GM12878 (cell line): ENCODE measurements at regions not wholly inside any gene's neighbourhood (a gene's known extent, or its start where the extent isn't known, plus 50 kb on each side); places are given as distances from the start of the nearest gene placed in this dataset.

Source experiments
- ATAC-seq: fragments of 200-7000 bp; cut with Tn5 transposase; 3 replicates; pipeline ENCODE4 v1.9.1; 2020; ENCODE audit warnings: mild to moderate bottlenecking, moderate library complexity
- BruUV-seq: library from RNA; stranded (reverse); fragments of 400-500 nt; replicated peaks from 2 replicates; lab custom pipeline; 2021; lab: Mats Ljungman, UMichigan
- CTCF ChIA-PET: fragments of 300-600 bp; sonication (Branson Sonifier 250); formaldehyde crosslinking; extraction: SDS; loops from one replicate; lab custom pipeline; 2021; ENCODE audit warnings: inconsistent platforms; lab: Yijun Ruan, JAX
- POLR2A ChIA-PET: fragments of 350-600 bp; formaldehyde crosslinking; extraction: SDS; loops from one replicate; lab custom pipeline; 2021; ENCODE audit warnings: inconsistent platforms; lab: Charles Lee
- RAD21 ChIA-PET: fragments of 300-600 bp; sonication (Branson Sonifier 250); formaldehyde crosslinking; loops from one replicate; lab custom pipeline; 2023; ENCODE audit warnings: antibody characterized with exemption; ENCODE audit not compliant: unreplicated experiment; lab: Charles Lee
- SMC1A ChIA-PET: fragments of 300-600 bp; sonication (Branson Sonifier 250); formaldehyde crosslinking; loops from one replicate; lab custom pipeline; 2023; ENCODE audit not compliant: unreplicated experiment, uncharacterized antibody; lab: Charles Lee
- DNase-seq: peaks from one replicate; pipeline ENCODE4 v3.0.0-alpha.2; 2011; ENCODE audit warnings: low read depth, low spot score
- FAIRE-seq: peaks from 3 replicates; lab custom pipeline; 2011; peaks lifted over from hg19 to GRCh38; lab: Jason Lieb, UNC
- H2AFZ ChIP-seq: 2 replicates; pipeline ENCODE4 v1.6.0; 2011; ENCODE audit warnings: low read depth, low read length, control low read depth; ENCODE audit not compliant: control insufficient read depth
- H3K27ac ChIP-seq: 2 replicates; pipeline ENCODE4 v1.5.1; 2011; ENCODE audit warnings: control low read depth; ENCODE audit not compliant: control insufficient read depth, insufficient read depth
- H3K27me3 ChIP-seq, 2 experiments: replicated peaks in 1 of 2; 2 replicates each; pipeline versions ENCODE4 v1.6.0 to v1.6.1; 2011; ENCODE audit warnings: low read length in 1 of 2; ENCODE audit not compliant: control insufficient read depth in 2 of 2, insufficient read depth in 2 of 2
- H3K36me3 ChIP-seq, 2 experiments: 2 replicates each; pipeline ENCODE4 v1.5.1; 2011; ENCODE audit warnings: low read length in 1 of 2; ENCODE audit not compliant: control insufficient read depth in 2 of 2, insufficient read depth in 2 of 2
- H3K4me1 ChIP-seq: 2 replicates; pipeline ENCODE4 v1.6.1; 2011; ENCODE audit warnings: mild to moderate bottlenecking, low read length, moderate library complexity, mixed read lengths; ENCODE audit not compliant: control insufficient read depth, insufficient read depth
- H3K4me2 ChIP-seq: 2 replicates; pipeline ENCODE4 v1.6.0; 2011; ENCODE audit warnings: control low read depth; ENCODE audit not compliant: control insufficient read depth, insufficient read depth
- H3K4me3 ChIP-seq: fragments of 200-600 bp; sonication (generic); 2 replicates; pipeline ENCODE4 v1.5.1; 2016
- H3K79me2 ChIP-seq: 2 replicates; pipeline ENCODE4 v1.6.0; 2011; ENCODE audit warnings: low read length; ENCODE audit not compliant: control insufficient read depth, insufficient read depth
- H3K9ac ChIP-seq: 2 replicates; pipeline ENCODE4 v1.8.0; 2011; ENCODE audit warnings: low read length, control low read depth, mixed read lengths; ENCODE audit not compliant: control insufficient read depth, insufficient read depth
- H3K9me3 ChIP-seq: replicated peaks from 3 replicates; pipeline ENCODE4 v1.5.1; 2011; ENCODE audit warnings: mild to moderate bottlenecking, low read length; ENCODE audit not compliant: control insufficient read depth, insufficient read depth
- H4K20me1 ChIP-seq: 2 replicates; pipeline ENCODE4 v1.6.0; 2011; ENCODE audit not compliant: control insufficient read depth, insufficient read depth
- CBX5 ChIP-seq: sonication (generic); IDR thresholded peaks from 2 replicates; pipeline ENCODE4 v1.6.1; 2016; ENCODE audit warnings: low read depth, moderate library complexity, mild to moderate bottlenecking, inconsistent platforms
- CEBPB ChIP-seq, 2 experiments: fragments of 150-350 bp in 1 of 2; IDR thresholded peaks; 2 replicates each; pipeline ENCODE4 v1.6.1; 2012 to 2014; ENCODE audit warnings: low read depth in 2 of 2, low read length in 2 of 2, borderline replicate concordance in 1 of 2, inconsistent platforms in 1 of 2
- CREB1 ChIP-seq: IDR thresholded peaks from 2 replicates; pipeline ENCODE4 v1.6.1; 2012; ENCODE audit warnings: low read depth, mild to moderate bottlenecking, inconsistent platforms
- CUX1 ChIP-seq: IDR thresholded peaks from 2 replicates; pipeline ENCODE4 v1.6.1; 2012; ENCODE audit warnings: improper control_type of control experiment, low read depth, low read length; ENCODE audit not compliant: insufficient replicate concordance
- GABPA ChIP-seq: IDR thresholded peaks from 2 replicates; pipeline ENCODE4 v1.6.1; 2014; ENCODE audit warnings: antibody characterized with exemption, low read depth, mild to moderate bottlenecking, inconsistent platforms
- NFXL1 ChIP-seq: fragments of 450-650 bp; IDR thresholded peaks from 2 replicates; pipeline ENCODE4 v1.6.1; 2017; ENCODE audit warnings: antibody characterized with exemption, mild to moderate bottlenecking, borderline replicate concordance
- NR2C1 ChIP-seq: fragments of 450-650 bp; IDR thresholded peaks from 2 replicates; pipeline ENCODE4 v1.6.1; 2017; ENCODE audit warnings: antibody characterized with exemption, mild to moderate bottlenecking, moderate library complexity
- ZBED1 ChIP-seq: IDR thresholded peaks from 2 replicates; pipeline ENCODE4 v1.6.1; 2016; ENCODE audit warnings: borderline replicate concordance
- WGBS: methylation state at CpG from one replicate; pipeline ENCODE4 v1.1.6; 2016; ENCODE audit warnings: low lambda C conversion rate; ENCODE audit not compliant: insufficient replicate concordance, insufficient coverage; ENCODE audit errors: missing lambda C conversion rate; 5-methylcytosine and 5-hydroxymethylcytosine counted together
- in situ Hi-C: fragments of 300-500 bp; cut with MboI; formaldehyde crosslinking; loops from 9 replicates; pipeline ENCODE4 v1.14.3; 2018; ENCODE audit warnings: mixed read lengths
- intact Hi-C: fragments of 100-400 bp; cut with micrococcal nuclease; formaldehyde crosslinking; loops from one replicate; pipeline ENCODE4 v1.14.2; 2022; ENCODE audit not compliant: unreplicated experiment
- TF ChIP-seq, protein P1 (sequence below): fragments of 450-650 bp; IDR thresholded peaks from 2 replicates; pipeline ENCODE4 v1.6.1; 2017; ENCODE audit warnings: borderline replicate concordance
- TF ChIP-seq, protein P2 (sequence below): fragments of 450-650 bp; IDR thresholded peaks from 2 replicates; pipeline ENCODE4 v1.6.1; 2017; ENCODE audit warnings: antibody characterized with exemption, mild to moderate bottlenecking, moderate library complexity

- TF ChIP-seq, protein P1, sequence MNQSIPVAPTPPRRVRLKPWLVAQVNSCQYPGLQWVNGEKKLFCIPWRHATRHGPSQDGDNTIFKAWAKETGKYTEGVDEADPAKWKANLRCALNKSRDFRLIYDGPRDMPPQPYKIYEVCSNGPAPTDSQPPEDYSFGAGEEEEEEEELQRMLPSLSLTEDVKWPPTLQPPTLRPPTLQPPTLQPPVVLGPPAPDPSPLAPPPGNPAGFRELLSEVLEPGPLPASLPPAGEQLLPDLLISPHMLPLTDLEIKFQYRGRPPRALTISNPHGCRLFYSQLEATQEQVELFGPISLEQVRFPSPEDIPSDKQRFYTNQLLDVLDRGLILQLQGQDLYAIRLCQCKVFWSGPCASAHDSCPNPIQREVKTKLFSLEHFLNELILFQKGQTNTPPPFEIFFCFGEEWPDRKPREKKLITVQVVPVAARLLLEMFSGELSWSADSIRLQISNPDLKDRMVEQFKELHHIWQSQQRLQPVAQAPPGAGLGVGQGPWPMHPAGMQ = no peak
- no peak for TF ChIP-seq CBX5
- no peak for TF ChIP-seq NFXL1
- TF ChIP-seq, all 136 proteins: peak for 0
Measured at GRCh38 chr3:31270010-31270409, 262.7 kb upstream of the STT3B start (continued).

DNA sequence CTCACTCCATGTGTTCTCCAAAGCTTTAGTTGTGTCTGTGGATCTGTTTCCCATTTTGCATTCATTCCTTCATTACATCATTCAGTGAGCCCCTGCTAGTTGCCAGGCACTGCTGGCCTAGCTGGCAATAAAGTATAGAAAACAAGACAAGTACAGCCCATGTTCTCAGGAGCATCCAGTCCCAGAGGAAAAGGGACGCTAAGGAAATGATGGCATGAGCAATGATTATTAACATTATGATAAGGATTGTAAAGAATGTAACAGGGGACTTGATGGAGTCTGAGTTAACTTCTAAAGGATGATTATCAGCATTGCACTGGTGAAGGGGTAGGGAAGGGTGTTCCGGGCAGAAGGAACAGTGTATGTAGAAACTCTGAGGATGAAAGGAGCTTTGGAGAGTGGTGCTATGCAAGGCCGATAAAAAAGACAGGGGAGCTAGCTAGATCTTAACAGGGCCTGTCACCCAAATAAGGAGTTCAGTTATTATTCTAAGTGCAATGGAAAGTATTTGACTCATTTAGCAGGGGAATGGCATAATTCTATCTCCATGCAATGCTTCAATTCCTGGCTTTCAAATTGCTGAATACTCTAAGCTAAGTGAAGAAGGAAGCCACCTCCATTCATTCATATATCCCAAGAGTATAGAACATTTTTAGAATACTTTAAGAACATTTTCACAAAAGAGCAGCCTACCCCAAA, 258.2 kb upstream of the STT3B start:
- ATAC-seq = no peak
- POLR2A ChIA-PET = no interaction called here
- in situ Hi-C loops = no loop called here
- CTCF ChIA-PET = no interaction called here
- SMC1A ChIA-PET = interaction anchor here (0.7 kb wide), 1 partner anchor 18 kb away, joined by 4 read pairs; no protein-coding TSS in a partner anchor
- no peak overlapping the region for H2AFZ ChIP-seq
- no peak overlapping the region for H3K27ac ChIP-seq
- no peak overlapping the region for H3K9ac ChIP-seq
- H3K79me2 ChIP-seq = no peaks in the 10 kb centered on the region
- H3K4me2 ChIP-seq = no peak overlapping the region
- no peaks in the 10 kb centered on the region for H3K36me3 ChIP-seq
- no TSS peak for BruUV-seq
- no peaks in the 10 kb centered on the region for H3K4me1 ChIP-seq
- H4K20me1 ChIP-seq = no peaks in the 10 kb centered on the region
- H3K4me3 ChIP-seq = no peak overlapping the region
- H3K9me3 ChIP-seq = no peaks in the 10 kb centered on the region
- no peaks in the 10 kb centered on the region for H3K27me3 ChIP-seq
- no peak for DNase-seq
- RAD21 ChIA-PET = no interaction called here
- intact Hi-C loops = no loop called here
- FAIRE-seq = no peak
- WGBS = 62% methylated on average over 3 of the region's 3 CpGs
- TF ChIP-seq CUX1 = no peak
- no peak for TF ChIP-seq GABPA
- TF ChIP-seq NR2C1 = no peak
- no peak for TF ChIP-seq CREB1
- TF ChIP-seq ZBED1 = no peak
- TF ChIP-seq, protein P2, sequence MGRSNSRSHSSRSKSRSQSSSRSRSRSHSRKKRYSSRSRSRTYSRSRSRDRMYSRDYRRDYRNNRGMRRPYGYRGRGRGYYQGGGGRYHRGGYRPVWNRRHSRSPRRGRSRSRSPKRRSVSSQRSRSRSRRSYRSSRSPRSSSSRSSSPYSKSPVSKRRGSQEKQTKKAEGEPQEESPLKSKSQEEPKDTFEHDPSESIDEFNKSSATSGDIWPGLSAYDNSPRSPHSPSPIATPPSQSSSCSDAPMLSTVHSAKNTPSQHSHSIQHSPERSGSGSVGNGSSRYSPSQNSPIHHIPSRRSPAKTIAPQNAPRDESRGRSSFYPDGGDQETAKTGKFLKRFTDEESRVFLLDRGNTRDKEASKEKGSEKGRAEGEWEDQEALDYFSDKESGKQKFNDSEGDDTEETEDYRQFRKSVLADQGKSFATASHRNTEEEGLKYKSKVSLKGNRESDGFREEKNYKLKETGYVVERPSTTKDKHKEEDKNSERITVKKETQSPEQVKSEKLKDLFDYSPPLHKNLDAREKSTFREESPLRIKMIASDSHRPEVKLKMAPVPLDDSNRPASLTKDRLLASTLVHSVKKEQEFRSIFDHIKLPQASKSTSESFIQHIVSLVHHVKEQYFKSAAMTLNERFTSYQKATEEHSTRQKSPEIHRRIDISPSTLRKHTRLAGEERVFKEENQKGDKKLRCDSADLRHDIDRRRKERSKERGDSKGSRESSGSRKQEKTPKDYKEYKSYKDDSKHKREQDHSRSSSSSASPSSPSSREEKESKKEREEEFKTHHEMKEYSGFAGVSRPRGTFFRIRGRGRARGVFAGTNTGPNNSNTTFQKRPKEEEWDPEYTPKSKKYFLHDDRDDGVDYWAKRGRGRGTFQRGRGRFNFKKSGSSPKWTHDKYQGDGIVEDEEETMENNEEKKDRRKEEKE = no peak
- no peak for TF ChIP-seq CEBPB (IDR thresholded peaks at IDR 0.05; ENCODE audit: borderline replicate concordance in 1 of 2, low read depth in 2 of 2, low read length in 2 of 2)
- no peak for TF ChIP-seq NFXL1
